H9 (cell line): ENCODE measurements at regions not wholly inside any gene's neighbourhood (a gene's known extent, or its start where the extent isn't known, plus 50 kb on each side); places are given as distances from the start of the nearest gene placed in this dataset.

Experiments used
- DNase-seq: peaks from one replicate; pipeline ENCODE4 v3.0.0-alpha.2; 2017
- H2AFZ ChIP-seq: one replicate; pipeline ENCODE4 v1.6.1; 2013; ENCODE audit warnings: mild to moderate bottlenecking, low read length, control low read depth, moderate library complexity
- H2AK5ac ChIP-seq: 2 replicates; pipeline ENCODE4 v1.6.1; 2013; ENCODE audit warnings: low read length, control low read depth, mixed read lengths; ENCODE audit not compliant: insufficient read length
- H2BK120ac ChIP-seq: one replicate; pipeline ENCODE4 v1.6.1; 2013; ENCODE audit warnings: low read depth, mild to moderate bottlenecking, low read length, control low read depth, inconsistent platforms; ENCODE audit not compliant: poor library complexity, severe bottlenecking
- H2BK12ac ChIP-seq: 2 replicates; pipeline ENCODE4 v1.6.1; 2013; ENCODE audit warnings: low read length, control low read depth, mixed read lengths, low read depth; ENCODE audit not compliant: insufficient read length
- H2BK15ac ChIP-seq: 2 replicates; pipeline ENCODE4 v1.6.1; 2013; ENCODE audit warnings: low read depth, low read length, control low read depth
- H2BK20ac ChIP-seq: one replicate; pipeline ENCODE4 v1.6.1; 2013; ENCODE audit warnings: low read depth, mild to moderate bottlenecking, low read length, control low read depth, inconsistent platforms; ENCODE audit not compliant: poor library complexity, severe bottlenecking
- H2BK5ac ChIP-seq: 2 replicates; pipeline ENCODE4 v1.6.1; 2013; ENCODE audit warnings: low read length, control low read depth, mixed read lengths; ENCODE audit not compliant: insufficient read length
- H3K14ac ChIP-seq: 2 replicates; pipeline ENCODE4 v1.6.1; 2013; ENCODE audit warnings: low read length, control low read depth; ENCODE audit not compliant: insufficient read depth
- H3K18ac ChIP-seq: 2 replicates; pipeline ENCODE4 v1.6.1; 2013; ENCODE audit warnings: low read depth, mild to moderate bottlenecking, mixed read lengths, low read length, control low read depth; ENCODE audit not compliant: insufficient read length
- H3K23ac ChIP-seq: 2 replicates; pipeline ENCODE4 v1.6.1; 2013; ENCODE audit warnings: low read length, control low read depth, mixed read lengths, low read depth; ENCODE audit not compliant: insufficient read length
- H3K23me2 ChIP-seq: 2 replicates; pipeline ENCODE4 v1.6.1; 2013; ENCODE audit warnings: low read depth, mild to moderate bottlenecking, mixed read lengths, low read length, control low read depth; ENCODE audit not compliant: insufficient read length, poor library complexity, severe bottlenecking
- H3K27ac ChIP-seq: 2 replicates; pipeline ENCODE4 v1.5.1; 2013; ENCODE audit warnings: low read length, control low read depth, mixed read lengths, low read depth; ENCODE audit not compliant: insufficient read length
- H3K27me3 ChIP-seq: 2 replicates; pipeline ENCODE4 v1.6.1; 2013; ENCODE audit warnings: low read length, control low read depth, inconsistent platforms; ENCODE audit not compliant: insufficient read depth
- H3K4ac ChIP-seq: 2 replicates; pipeline ENCODE4 v1.6.1; 2013; ENCODE audit warnings: low read depth, mild to moderate bottlenecking, control low read depth, inconsistent platforms, low read length, moderate library complexity
- H3K4me1 ChIP-seq: 2 replicates; pipeline ENCODE4 v1.6.1; 2013; ENCODE audit warnings: low read length, control low read depth, inconsistent platforms; ENCODE audit not compliant: insufficient read depth
- H3K4me2 ChIP-seq: 2 replicates; pipeline ENCODE4 v1.6.1; 2013; ENCODE audit warnings: low read length, control low read depth, mixed read lengths; ENCODE audit not compliant: insufficient read length, insufficient read depth
- H3K56ac ChIP-seq: 2 replicates; pipeline ENCODE4 v1.6.1; 2013; ENCODE audit warnings: low read depth, mild to moderate bottlenecking, mixed read lengths, low read length, control low read depth; ENCODE audit not compliant: insufficient read length
- H3K79me1 ChIP-seq: 2 replicates; pipeline ENCODE4 v1.6.1; 2013; ENCODE audit warnings: low read depth, mild to moderate bottlenecking, moderate library complexity, low read length, control low read depth, inconsistent platforms; ENCODE audit not compliant: insufficient read depth, poor library complexity, severe bottlenecking
- H3K79me2 ChIP-seq: 2 replicates; pipeline ENCODE4 v1.6.1; 2013; ENCODE audit warnings: low read length, control low read depth, inconsistent platforms; ENCODE audit not compliant: insufficient read depth
- H3K9ac ChIP-seq: 2 replicates; pipeline ENCODE4 v1.6.1; 2013; ENCODE audit warnings: low read length, control low read depth, mixed read lengths; ENCODE audit not compliant: insufficient read length; ENCODE audit errors: extremely low read depth
- H3K9me3 ChIP-seq: one replicate; pipeline ENCODE4 v1.6.1; 2013; ENCODE audit warnings: low read depth, low read length, inconsistent platforms; ENCODE audit not compliant: control insufficient read depth
- H3T11ph ChIP-seq: one replicate; pipeline ENCODE4 v1.6.1; 2013; ENCODE audit warnings: mild to moderate bottlenecking, low read length, control low read depth, inconsistent platforms
- H4K20me1 ChIP-seq: one replicate; pipeline ENCODE4 v1.6.1; 2013; ENCODE audit not compliant: control insufficient read depth, insufficient read length, insufficient read depth
- H4K5ac ChIP-seq: 2 replicates; pipeline ENCODE4 v1.6.1; 2013; ENCODE audit warnings: low read depth, mild to moderate bottlenecking, mixed read lengths, low read length, control low read depth; ENCODE audit not compliant: insufficient read length
- H4K8ac ChIP-seq: replicated peaks from 2 replicates; pipeline ENCODE4 v1.6.1; 2013; ENCODE audit warnings: low read length, control low read depth, mixed read lengths, low read depth; ENCODE audit not compliant: insufficient read length
- H4K91ac ChIP-seq: 2 replicates; pipeline ENCODE4 v1.6.1; 2013; ENCODE audit warnings: low read depth, mild to moderate bottlenecking, moderate library complexity, mixed read lengths, low read length, control low read depth; ENCODE audit not compliant: insufficient read length
- H3K27ac Mint-ChIP-seq, 3 experiments: 2 replicates in 2 of 3; 3 replicates in 1 of 3; pipeline ENCODE4 v1.8.0; 2020 to 2021; ENCODE audit warnings: mixed read lengths in 3 of 3, mild to moderate bottlenecking in 1 of 3, moderate library complexity in 1 of 3
- H3K27me3 Mint-ChIP-seq: 2 replicates; pipeline ENCODE4 v1.8.0; 2021; ENCODE audit warnings: low read depth, mild to moderate bottlenecking, moderate library complexity, mixed read lengths
- H3K36me3 Mint-ChIP-seq, 3 experiments: 2 replicates in 2 of 3; 3 replicates in 1 of 3; pipeline ENCODE4 v1.8.0; 2020 to 2021; ENCODE audit warnings: low read depth in 3 of 3, mixed read lengths in 3 of 3; ENCODE audit not compliant: insufficient read depth in 1 of 3
- H3K4me1 Mint-ChIP-seq, 2 experiments: 2 replicates each; pipeline ENCODE4 v1.8.0; 2020; ENCODE audit warnings: mixed read lengths in 2 of 2
- H3K4me3 Mint-ChIP-seq, 2 experiments: 2 replicates in 1 of 2; 3 replicates in 1 of 2; pipeline ENCODE4 v1.8.0; 2020 to 2021; ENCODE audit warnings: mild to moderate bottlenecking in 2 of 2, mixed read lengths in 2 of 2, moderate library complexity in 1 of 2
- H3K9me3 Mint-ChIP-seq, 2 experiments: 2 replicates in 1 of 2; 3 replicates in 1 of 2; pipeline ENCODE4 v1.8.0; 2020; ENCODE audit warnings: mild to moderate bottlenecking in 2 of 2, mixed read lengths in 2 of 2, moderate library complexity in 1 of 2
- WGBS: extraction: QIAGEN DNeasy Blood & Tissue Kit; methylation state at CpG from one replicate; pipeline ENCODE4 v1.1.7; 2013; ENCODE audit warnings: missing lambda C conversion rate, low lambda C conversion rate, mixed read lengths; ENCODE audit not compliant: insufficient read length; ENCODE audit errors: extremely low coverage; 5-methylcytosine and 5-hydroxymethylcytosine counted together
- TF ChIP-seq, protein P1 (sequence below): fragments of 200-600 bp; sonication (generic); conservative IDR thresholded peaks from 3 replicates; pipeline ENCODE4 v1.8.0; 2021; ENCODE audit warnings: antibody characterized with exemption, mild to moderate bottlenecking

DNA sequence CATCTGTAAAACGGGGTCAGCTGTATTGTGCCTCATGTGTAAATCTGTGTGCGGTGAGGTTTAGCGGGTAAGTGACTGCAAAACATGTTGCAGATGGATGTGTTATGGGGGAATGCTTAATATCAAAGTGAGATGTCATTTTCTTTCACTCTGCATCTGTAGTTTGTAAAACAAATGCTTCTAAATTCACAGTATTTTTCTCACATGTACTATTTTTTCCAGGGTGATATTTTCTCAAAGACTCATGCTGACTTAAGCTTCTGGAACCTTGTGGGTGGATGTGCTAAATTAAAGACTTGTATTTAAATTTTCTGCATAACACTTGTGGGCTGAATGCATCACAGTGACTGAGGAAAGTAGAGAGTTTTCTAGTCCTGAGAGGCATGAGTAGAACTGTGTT, 115.2 kb upstream of the TP63 start:
- TF ChIP-seq, protein P1, sequence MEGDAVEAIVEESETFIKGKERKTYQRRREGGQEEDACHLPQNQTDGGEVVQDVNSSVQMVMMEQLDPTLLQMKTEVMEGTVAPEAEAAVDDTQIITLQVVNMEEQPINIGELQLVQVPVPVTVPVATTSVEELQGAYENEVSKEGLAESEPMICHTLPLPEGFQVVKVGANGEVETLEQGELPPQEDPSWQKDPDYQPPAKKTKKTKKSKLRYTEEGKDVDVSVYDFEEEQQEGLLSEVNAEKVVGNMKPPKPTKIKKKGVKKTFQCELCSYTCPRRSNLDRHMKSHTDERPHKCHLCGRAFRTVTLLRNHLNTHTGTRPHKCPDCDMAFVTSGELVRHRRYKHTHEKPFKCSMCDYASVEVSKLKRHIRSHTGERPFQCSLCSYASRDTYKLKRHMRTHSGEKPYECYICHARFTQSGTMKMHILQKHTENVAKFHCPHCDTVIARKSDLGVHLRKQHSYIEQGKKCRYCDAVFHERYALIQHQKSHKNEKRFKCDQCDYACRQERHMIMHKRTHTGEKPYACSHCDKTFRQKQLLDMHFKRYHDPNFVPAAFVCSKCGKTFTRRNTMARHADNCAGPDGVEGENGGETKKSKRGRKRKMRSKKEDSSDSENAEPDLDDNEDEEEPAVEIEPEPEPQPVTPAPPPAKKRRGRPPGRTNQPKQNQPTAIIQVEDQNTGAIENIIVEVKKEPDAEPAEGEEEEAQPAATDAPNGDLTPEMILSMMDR, result no peak
- H3K27ac Mint-ChIP-seq, result no peak overlapping the region

More for the DNA sequence above, 115.2 kb upstream of the TP63 start:
- H3K56ac ChIP-seq, result no peak overlapping the region
- H2BK12ac ChIP-seq, result no peak overlapping the region
- H2AK5ac ChIP-seq, result no peak overlapping the region
- Mint-ChIP-seq H3K4me3 (no peak overlapping the region), H3K4me1 (peaks cover 6 to 13% of the 10 kb centered on the region in 2 experiments), H3K27me3 (no peaks in the 10 kb centered on the region), H3K36me3 (no peaks in the 10 kb centered on the region), H3K9me3 (no peaks in the 10 kb centered on the region; a peak in 2 of 5 replicates)
- no peak for DNase-seq
- H3K79me1 ChIP-seq, result no peaks in the 10 kb centered on the region
- no peaks in the 10 kb centered on the region for H3K4me1 ChIP-seq
- no peak overlapping the region for H4K5ac ChIP-seq
- no peak overlapping the region for H3K4ac ChIP-seq
- H3K18ac ChIP-seq, result no peak overlapping the region
- no CpG with 5 or more reads among the region's 3 CpGs for WGBS
- H3K27me3 ChIP-seq, result no peaks in the 10 kb centered on the region
- no peaks in the 10 kb centered on the region for H3K9me3 ChIP-seq
- no peak overlapping the region for H2BK15ac ChIP-seq
- no peak overlapping the region for H3K9ac ChIP-seq
- no peak overlapping the region for H2BK120ac ChIP-seq
- no peak overlapping the region for H2AFZ ChIP-seq
- no peak overlapping the region for H2BK20ac ChIP-seq
- H4K20me1 ChIP-seq, result no peaks in the 10 kb centered on the region
- H3K14ac ChIP-seq, result no peak overlapping the region
- H3K23ac ChIP-seq, result no peak overlapping the region
- H4K8ac ChIP-seq, result no peak overlapping the region
- H3K79me2 ChIP-seq, result no peaks in the 10 kb centered on the region
- no peak overlapping the region for H4K91ac ChIP-seq
- no peak overlapping the region for H3K4me2 ChIP-seq
- H3T11ph ChIP-seq, result no peak overlapping the region
- H3K27ac ChIP-seq, result no peak overlapping the region
- no peak overlapping the region for H2BK5ac ChIP-seq
- no peaks in the 10 kb centered on the region for H3K23me2 ChIP-seq
